Fibroblast of villous mesenchyme (primary cell): ENCODE measurements at regions not wholly inside any gene's neighbourhood (a gene's known extent, or its start where the extent isn't known, plus 50 kb on each side); places are given as distances from the start of the nearest gene placed in this dataset.
"Not testable (repeated sequence)": the region's sequence is repeated elsewhere in the genome, so short reads cannot be mapped to it uniquely, and the experiment has no call there.

ENCODE experiments used
- DNase-seq: peaks from one replicate; pipeline ENCODE4 v3.0.0-alpha.2; 2010; ENCODE audit warnings: low read depth
- H3K4me3 ChIP-seq: 2 replicates; pipeline ENCODE4 v1.5.1; 2011; ENCODE audit warnings: low read depth, mild to moderate bottlenecking, low read length
- CTCF ChIP-seq: IDR thresholded peaks from 2 replicates; pipeline ENCODE4 v1.5.1; 2012; ENCODE audit warnings: low read depth, mild to moderate bottlenecking, low read length; ENCODE audit not compliant: insufficient read depth

- H3K4me3 ChIP-seq, result no peak overlapping the region
These were observed 86.5 kb upstream of the SYN3 start for GRCh38 chr22:33144721-33145120.

GRCh38 chr22:33142282-33143055 lies 84.3 kb upstream of the SYN3 start:
- no peak for DNase-seq

More at GRCh38 chr22:33144721-33145120, 86.5 kb upstream of the SYN3 start:
- no peak for TF ChIP-seq CTCF
- no peak for DNase-seq

GRCh38 chr22:33139937-33140336 lies 81.8 kb upstream of the SYN3 start:
- no peak for DNase-seq
- no peak for TF ChIP-seq CTCF
- H3K4me3 ChIP-seq, result no peak overlapping the region

More at GRCh38 chr22:33142282-33143055, 84.3 kb upstream of the SYN3 start:
- H3K4me3 ChIP-seq, result no peak overlapping the region
- TF ChIP-seq CTCF, result no peak

GRCh38 chr22:33138333-33138732 lies 80.2 kb upstream of the SYN3 start:
- DNase-seq, H3K4me3 ChIP-seq: not testable (repeated sequence)

- DNase-seq, result no peak
- no peak for TF ChIP-seq CTCF
- no peak overlapping the region for H3K4me3 ChIP-seq
These were observed 72.3 kb upstream of the SYN3 start for GRCh38 chr22:33130473-33130872.

GRCh38 chr22:33129621-33130020 lies 71.4 kb upstream of the SYN3 start:
- DNase-seq, result no peak
- no peak overlapping the region for H3K4me3 ChIP-seq
- TF ChIP-seq CTCF, result no peak

GRCh38 chr22:33126881-33127280 lies 68.7 kb upstream of the SYN3 start:
- no peak overlapping the region for H3K4me3 ChIP-seq
- TF ChIP-seq CTCF, result no peak
- no peak for DNase-seq
